H4 (cell line): ENCODE measurements at regions not wholly inside any gene's neighbourhood (a gene's known extent, or its start where the extent isn't known, plus 50 kb on each side); places are given as distances from the start of the nearest gene placed in this dataset.
A peak's percentile ranks its signal among the peaks of the same experiment; 100 is the strongest.

Experiments
- DNase-seq: peaks from one replicate; pipeline ENCODE4 v3.0.0-alpha.2; 2015; ENCODE audit warnings: low spot score

DNA sequence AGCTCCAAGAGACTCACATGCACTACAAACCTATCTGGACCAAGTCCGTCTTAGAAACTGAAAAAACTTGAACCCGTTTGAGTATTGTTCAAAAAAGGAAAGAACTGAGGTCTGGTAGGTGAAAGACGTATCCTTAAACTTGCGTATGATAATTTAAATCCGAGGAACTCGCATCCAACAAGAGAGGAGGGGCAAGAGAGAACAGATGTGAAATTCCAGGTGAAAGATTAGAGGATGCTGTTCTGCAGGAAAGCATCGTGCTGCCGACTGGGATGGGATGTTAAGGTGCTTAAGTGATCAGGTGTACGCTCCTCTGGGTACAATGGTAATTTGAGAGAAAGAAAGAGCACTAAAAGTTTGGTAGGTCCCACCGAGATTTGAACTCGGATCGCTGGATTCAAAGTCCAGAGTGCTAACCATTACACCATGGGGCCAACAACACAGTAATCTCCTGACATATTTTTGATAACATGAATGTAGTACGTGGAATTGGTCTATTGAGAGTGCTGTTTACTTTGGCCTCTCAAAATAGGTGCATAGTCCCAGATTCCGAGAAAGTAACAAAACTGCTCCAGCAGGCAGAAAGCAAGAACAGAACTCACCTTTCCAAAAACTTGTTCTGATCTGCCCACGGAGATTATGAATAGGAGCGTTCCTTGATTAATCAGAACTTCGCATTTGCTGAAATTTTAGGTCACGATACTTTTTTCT is 53.5 kb upstream of the BTN3A2 start:
- DNase-seq = peak; percentile 73

DNA sequence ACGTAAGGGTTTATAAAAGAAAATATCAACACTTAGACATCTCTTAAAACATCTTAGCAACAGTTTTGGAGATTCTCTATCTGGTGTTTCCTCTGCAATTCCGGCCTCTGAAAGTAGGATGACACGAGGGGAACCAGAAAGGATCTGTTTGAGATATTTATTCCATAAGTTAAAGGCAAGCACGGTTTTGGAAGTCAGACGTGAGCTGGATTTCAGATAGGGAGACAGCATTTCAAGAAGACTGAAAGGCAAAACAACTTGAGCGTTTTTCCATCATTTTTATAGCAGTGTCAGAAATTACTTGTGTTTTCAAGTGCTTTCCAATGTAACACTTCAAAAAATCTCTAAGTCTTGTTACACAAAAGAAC is 52.9 kb upstream of the BTN3A2 start:
- no peak for DNase-seq

DNA sequence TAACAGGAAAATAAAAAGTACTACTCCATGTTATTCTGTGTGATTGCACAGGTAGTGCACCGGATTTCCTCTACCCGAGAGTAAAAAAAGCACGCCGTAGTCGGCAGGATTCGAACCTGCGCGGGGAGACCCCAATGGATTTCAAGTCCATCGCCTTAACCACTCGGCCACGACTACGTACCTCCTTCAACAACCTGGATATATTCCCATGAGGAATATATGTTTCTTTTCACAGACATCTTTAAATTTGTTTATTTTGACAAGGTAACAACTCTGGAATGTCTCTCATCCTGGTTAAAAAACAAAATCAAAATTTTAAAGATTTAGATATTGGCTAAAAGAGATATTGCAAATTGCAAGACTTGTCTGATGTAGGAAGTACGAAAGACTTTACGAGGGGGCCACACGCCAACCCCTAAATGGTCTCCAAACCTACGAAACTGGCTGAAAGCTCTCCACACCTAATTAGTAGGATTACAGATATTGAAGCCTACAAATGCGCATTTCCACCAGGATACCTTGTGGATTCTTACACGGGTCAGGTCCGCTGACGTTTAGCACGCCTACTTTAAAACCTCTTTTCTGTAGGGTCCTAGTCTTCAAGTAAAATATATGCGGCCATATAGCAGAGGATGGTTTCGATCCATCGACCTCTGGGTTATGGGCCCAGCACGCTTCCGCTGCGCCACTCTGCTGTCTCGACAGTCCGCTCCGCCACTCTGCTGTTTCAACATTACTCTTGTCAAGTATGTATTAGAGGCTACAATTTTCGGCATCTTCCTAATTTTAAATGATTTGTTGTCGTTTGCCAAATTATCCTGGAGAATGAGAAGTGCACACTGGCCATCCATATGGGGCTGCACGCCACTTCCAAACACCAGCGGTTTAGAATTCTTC is 52.2 kb upstream of the BTN3A2 start:
- DNase-seq = peak; percentile 92
